ES-I3 (cell line): ENCODE measurements at regions not wholly inside any gene's neighbourhood (a gene's known extent, or its start where the extent isn't known, plus 50 kb on each side); places are given as distances from the start of the nearest gene placed in this dataset.

Source experiments
- H3K36me3 ChIP-seq: 2 replicates; pipeline ENCODE4 v1.6.1; 2013; ENCODE audit warnings: mild to moderate bottlenecking, low read length, control low read depth, moderate library complexity; ENCODE audit not compliant: insufficient read depth
- H3K4me1 ChIP-seq: 2 replicates; pipeline ENCODE4 v1.6.1; 2013; ENCODE audit warnings: mild to moderate bottlenecking, control low read depth, low read length; ENCODE audit not compliant: insufficient read depth
- H3K9ac ChIP-seq: 2 replicates; pipeline ENCODE4 v1.6.1; 2013; ENCODE audit warnings: low read depth, mild to moderate bottlenecking, low read length, moderate library complexity
- H3K9me3 ChIP-seq: 2 replicates; pipeline ENCODE4 v1.6.1; 2013; ENCODE audit warnings: mild to moderate bottlenecking, low read length, moderate library complexity; ENCODE audit not compliant: control insufficient read depth, insufficient read depth

DNA sequence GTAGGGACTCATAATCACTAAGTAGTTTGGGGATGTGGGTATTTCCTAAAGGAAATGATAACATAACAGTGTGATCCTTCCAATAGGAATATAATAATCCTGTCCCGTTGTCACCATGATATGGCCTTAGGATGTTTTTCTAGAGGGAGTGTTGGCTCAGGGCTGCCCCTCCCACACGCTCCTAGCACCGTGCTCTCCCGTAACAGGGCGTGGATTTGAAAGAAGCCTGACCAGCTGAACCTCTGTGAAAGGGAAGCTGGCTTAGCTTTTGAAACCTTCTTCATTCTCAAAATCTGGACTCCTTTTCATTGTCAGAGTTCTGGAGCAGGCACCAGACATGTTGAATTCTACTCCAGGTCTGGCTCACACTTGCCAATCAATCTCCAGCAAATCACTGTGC is 103.4 kb upstream of the SASH1 start:
- peaks cover 14% of the 10 kb centered on the region for H3K4me1 ChIP-seq
- H3K9me3 ChIP-seq: no peaks in the 10 kb centered on the region
- H3K36me3 ChIP-seq: no peaks in the 10 kb centered on the region
- no peak overlapping the region for H3K9ac ChIP-seq

DNA sequence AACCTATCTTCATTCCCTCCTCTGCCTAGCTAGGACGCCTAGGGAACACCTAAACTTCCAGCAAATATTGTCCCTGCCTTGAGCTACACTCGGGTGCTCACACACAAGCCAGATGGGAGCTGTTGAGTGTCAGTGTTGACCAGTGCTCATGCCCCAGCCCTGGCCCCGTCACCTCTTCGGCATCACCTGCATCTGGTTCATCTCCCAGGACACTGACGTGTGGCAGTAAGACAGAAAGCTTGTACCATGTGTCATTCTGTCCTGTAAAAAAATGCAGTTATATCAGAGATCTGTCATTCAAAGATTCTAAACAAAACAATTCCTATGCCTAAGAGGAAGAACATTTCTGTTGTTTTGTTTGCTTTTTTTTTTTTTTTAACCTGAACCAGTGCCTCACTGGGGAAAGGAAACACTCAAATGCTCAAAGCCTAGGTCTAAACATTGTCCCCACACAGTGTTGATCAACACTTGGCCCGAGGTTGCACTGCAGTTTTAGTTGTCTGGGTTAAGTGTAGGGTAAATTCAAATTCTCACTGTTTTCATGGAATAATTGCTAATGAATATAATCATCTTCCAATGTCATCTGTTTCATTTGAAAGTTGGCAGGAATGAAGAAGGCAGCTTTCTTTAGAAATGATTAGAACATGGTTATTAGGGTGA is 102.7 kb upstream of the SASH1 start:
- H3K36me3 ChIP-seq: no peaks in the 10 kb centered on the region
- no peaks in the 10 kb centered on the region for H3K9me3 ChIP-seq
- no peak overlapping the region for H3K9ac ChIP-seq
- H3K4me1 ChIP-seq: peaks cover 14% of the 10 kb centered on the region

DNA sequence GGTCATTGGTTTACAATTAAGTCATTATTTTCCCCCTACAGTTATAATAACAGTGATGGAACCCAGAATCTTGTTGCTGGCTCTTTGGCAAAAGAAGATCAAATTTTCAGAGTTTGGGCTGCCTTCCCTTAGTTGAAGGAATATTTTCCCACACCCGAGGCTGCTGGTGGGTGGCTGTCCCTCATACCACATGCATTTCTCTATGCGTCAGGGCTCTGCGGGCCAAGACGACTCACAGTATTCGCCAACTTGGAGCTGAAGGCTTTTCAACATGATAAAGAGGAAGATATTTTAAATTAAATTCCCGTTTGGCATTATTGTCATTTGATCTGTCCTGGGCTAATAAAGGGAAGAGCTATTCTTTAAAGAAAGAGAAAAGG is 102.2 kb upstream of the SASH1 start:
- H3K36me3 ChIP-seq: no peaks in the 10 kb centered on the region
- H3K9me3 ChIP-seq: no peaks in the 10 kb centered on the region
- no peak overlapping the region for H3K9ac ChIP-seq
- peaks cover 14% of the 10 kb centered on the region for H3K4me1 ChIP-seq

DNA sequence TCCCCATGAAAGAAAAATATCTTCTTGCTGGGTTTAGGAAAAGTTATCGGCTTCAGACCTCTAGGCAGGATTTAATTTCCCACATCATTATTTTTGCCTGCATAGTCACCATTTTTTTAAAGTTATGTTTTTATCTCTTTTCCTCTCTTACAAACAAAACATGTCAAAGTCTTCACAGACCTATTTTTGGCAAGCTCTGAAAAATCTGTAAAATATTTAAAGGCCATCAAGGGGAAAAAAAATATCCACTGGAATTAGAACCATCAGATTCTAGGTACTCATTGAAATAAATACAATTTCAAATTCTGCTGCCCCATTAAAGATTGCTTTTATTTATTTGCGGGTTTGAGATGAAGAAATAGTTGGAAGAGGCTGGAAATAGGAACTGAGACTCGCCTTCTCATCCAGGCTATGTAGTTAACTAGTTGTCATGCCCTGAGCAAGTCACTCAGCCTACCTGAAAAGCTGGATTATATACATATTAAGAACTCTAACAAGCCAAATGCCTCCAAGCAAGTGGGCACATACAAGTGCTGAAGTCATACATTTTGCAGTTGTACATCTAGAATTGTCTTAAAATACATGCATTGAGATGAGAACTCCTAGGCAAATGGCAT is 101.7 kb upstream of the SASH1 start:
- H3K4me1 ChIP-seq: peaks cover 14% of the 10 kb centered on the region
- H3K9ac ChIP-seq: no peak overlapping the region
- no peaks in the 10 kb centered on the region for H3K9me3 ChIP-seq
- no peaks in the 10 kb centered on the region for H3K36me3 ChIP-seq

DNA sequence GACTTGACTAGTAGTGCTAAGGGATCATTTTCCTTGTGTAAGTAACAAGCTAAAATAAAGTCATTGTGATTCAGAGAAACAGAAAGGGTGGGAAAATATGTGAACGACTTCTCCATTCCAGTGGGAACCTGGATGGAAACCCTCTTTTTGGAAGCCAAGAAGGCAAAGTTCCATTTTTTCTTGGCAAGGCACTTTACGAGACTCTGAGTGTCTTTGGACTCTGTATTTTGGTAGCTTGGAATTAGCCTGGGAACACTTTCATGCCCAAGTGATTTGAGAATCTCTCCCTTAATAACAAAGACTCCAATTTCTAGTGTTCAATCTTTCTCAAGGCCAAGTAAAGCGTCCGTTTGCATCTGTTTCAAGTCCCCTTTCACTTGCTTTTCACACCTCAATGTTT is 100.5 kb upstream of the SASH1 start:
- Histone ChIP-seq H3K9ac (no peak overlapping the region), H3K36me3 (no peaks in the 10 kb centered on the region), H3K4me1 (peaks cover 14% of the 10 kb centered on the region), H3K9me3 (no peaks in the 10 kb centered on the region)

DNA sequence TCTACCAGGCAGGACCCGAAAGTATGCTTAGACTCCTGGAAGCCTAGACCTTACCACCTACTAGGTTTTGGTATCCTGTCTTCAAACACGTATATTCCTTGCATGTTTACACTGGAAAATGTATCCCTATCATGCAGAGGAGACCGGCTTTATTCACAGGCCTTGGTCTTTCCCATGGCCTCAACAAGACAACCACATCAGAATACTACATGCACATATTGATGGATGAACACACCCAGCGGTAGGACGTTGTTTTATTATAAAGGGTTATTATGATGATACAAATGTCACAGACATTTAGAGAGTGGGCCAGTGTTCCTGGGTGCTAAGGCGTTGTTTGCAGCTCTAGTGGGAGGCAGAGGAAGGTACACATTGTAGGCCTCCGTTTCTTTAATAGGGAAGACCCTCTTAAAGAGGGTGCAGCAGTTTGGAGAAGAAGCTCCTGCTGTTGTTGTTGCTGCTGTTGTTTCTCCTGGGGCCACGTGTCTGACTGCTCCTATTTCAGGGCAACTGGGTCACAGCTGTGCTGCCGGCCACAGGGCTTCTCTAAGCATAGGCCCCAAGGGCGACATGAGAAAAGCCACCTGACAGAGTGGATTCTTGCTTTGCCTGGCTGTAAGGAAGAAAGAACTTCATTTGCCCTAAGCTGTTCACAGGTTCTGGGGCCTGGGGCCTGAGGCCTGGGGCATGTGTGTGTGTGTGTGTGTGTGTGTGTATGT is 98.3 kb upstream of the SASH1 start:
- no peaks in the 10 kb centered on the region for H3K36me3 ChIP-seq
- H3K9ac ChIP-seq: no peak overlapping the region
- H3K4me1 ChIP-seq: peaks cover 12% of the 10 kb centered on the region
- H3K9me3 ChIP-seq: no peaks in the 10 kb centered on the region

DNA sequence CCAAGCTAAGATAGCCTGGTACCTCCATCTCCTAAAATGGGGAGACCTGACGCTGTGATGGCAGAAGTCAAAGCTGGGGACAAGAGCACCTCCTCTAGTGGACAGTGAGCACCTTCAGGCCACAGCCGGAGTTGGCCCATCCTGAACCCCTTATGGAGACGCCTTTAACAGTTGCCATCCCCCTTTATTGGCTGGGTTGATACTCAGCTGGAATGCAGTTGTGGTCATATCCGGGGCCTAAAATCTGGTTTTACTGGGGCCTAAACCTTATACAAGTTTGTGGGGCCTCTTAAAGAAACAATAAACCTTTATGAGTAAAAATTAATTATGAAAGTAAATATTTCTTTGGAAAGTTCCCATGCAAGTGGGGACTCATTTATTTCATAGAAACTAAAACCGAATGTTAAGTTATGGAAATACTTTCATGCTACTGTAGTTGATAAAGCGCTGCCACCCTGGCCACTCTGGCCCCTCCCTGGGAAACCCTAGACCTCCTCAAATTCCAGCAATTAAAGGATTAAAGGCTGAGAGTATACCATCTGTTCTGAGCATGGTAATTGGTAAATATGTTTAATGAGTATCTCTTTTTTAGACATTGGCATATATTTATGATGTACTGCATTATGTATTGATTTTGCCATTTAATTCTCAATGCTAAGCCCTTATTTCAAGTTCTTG is 95.1 kb upstream of the SASH1 start:
- Histone ChIP-seq H3K9me3 (no peaks in the 10 kb centered on the region), H3K9ac (no peak overlapping the region), H3K36me3 (no peaks in the 10 kb centered on the region), H3K4me1 (no peaks in the 10 kb centered on the region)

DNA sequence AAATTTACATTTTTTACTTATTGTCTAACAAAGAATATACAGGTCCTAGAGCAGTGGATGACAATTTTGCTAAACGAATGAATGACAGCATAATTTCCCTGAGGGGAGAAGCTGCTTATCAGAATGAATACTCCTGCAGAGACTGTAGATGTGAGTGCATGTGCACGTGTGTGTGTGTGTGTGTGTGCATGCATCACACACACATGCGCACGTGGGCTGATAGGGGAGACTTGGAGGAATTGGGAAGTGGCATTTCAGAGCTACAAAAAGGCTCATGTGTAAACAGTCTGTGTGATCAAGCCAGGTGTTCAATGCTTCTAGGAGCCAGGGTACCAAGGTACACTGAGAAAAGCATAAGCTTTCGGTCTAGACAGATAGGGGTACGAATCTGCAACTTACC is 93.5 kb upstream of the SASH1 start:
- H3K9me3 ChIP-seq: no peaks in the 10 kb centered on the region
- no peak overlapping the region for H3K9ac ChIP-seq
- H3K4me1 ChIP-seq: no peaks in the 10 kb centered on the region
- no peaks in the 10 kb centered on the region for H3K36me3 ChIP-seq

DNA sequence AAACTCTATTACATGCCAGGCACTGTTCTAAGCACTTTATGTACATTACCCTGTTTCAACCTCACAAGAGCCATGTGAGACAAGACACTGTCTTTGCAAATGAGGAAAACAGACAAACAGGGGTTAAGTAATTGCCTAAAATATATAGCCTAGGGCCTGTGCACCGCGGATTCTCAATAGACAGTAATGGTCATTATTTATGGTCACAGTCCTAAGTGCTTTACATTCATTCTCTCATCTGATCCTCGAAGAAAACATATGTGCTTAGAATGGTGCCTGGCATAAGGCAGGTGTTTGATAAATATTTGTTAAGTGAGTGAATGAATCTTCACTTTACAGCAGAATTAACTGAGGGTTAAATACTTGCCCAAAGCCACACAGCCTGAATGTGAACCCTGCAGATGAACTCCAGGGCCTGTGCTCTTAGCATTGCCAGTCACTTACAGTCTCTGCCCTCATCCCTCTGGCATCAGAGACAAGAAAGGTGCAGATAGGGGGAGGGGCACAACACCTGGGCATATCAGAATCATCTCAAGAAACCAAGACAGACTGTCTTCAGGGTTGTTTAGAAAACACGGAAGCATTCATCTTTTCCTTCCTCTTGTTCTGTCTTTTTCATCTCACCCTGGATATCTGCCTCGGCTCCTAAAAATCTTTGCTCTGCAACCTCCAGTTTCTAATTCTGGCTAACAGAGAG is 92.8 kb upstream of the SASH1 start:
- Histone ChIP-seq H3K36me3 (no peaks in the 10 kb centered on the region), H3K4me1 (no peaks in the 10 kb centered on the region), H3K9me3 (no peaks in the 10 kb centered on the region), H3K9ac (no peak overlapping the region)

DNA sequence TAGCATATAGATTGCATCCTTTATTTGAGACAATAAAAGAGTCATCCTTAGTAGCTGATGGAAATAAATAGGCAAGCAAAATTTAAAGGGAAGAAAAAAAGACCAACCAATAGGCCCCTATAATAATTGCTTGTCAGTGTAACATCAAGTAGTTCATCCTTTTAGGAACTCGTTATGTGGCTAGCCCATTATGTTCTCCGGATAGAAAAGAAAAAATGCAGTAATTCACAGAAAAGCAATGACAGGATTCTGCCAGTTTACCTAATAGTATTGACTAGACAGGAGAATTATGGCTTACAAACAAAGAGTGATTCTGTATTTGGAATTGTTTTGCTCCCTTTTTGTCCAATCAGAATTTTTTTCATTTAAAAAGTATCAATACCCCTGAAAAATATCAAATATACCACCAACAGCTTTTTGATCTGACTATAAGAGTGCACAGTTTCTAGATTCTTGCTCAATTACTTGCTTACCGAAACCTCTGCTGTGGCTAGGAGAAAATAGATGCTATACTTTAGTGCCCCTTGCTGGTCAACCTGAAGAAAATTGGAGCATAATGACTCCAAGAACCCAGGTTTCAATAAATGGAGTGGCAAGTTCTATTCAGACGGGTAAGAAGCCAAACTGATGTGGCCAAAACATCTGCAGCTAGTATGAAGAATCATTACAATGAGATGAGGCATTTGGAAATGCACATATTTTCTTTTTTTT is 91.5 kb upstream of the SASH1 start:
- Histone ChIP-seq H3K36me3 (no peaks in the 10 kb centered on the region), H3K9me3 (no peaks in the 10 kb centered on the region), H3K9ac (no peak overlapping the region), H3K4me1 (no peaks in the 10 kb centered on the region)

DNA sequence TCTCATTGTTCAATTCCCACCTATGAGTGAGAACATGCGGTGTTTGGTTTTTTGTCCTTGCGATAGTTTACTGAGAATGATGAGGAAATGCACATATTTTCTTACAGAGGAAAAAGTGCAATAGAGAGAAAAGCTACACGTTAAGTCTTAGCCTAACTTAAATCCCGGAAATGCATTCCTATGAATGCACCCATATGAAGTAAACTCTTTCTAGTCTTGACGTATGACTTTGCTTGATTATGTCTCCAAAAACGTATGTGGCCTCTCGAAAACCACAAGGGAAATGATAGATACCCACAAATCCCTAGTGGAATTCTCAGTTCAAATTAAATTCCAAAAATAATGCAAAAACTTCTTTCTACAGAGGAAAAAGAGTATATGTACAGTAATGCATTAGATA is 90.7 kb upstream of the SASH1 start:
- Histone ChIP-seq H3K4me1 (no peaks in the 10 kb centered on the region), H3K9ac (no peak overlapping the region), H3K9me3 (no peaks in the 10 kb centered on the region), H3K36me3 (no peaks in the 10 kb centered on the region)

DNA sequence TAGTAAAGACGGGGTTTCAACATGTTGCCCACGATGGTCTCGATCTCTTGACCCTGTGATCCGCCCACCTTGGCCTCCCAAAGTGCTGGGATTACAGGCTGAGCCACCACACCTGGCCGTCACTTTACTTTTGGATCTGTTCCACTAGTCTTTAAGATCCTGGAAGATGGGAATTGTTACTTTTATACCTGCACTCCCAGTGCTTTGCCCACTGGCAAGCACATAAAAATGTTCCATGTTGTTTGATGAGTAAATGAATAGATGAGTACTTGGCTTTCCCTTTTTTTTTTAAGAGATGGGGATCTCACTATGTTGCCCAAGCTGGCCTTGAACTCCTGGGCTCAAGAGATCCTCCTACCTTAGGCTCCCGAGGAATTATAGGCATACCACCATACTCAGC is 84.8 kb upstream of the SASH1 start:
- Histone ChIP-seq H3K36me3 (no peaks in the 10 kb centered on the region), H3K9ac (no peak overlapping the region), H3K4me1 (peaks cover 10% of the 10 kb centered on the region; the same call in 1 of the 2 replicates), H3K9me3 (no peaks in the 10 kb centered on the region)

DNA sequence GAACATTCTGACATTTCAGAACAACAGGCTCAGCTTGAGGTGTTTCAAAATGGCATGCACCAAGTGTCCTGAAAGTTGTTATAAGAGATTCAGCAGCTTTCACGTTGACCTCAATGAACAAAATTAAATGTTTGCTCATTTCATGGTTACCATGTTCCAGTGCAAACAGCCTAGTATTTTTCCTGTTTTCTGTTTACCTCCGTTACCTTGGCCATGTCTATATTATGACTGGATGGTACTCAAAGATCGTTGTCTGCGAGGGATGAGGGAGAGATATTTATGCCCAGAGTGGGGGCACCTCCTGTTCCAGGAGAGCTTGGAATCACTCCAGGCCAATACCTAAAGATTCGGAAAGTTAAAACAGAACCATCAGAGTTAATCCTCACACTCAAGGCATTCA is 83.8 kb upstream of the SASH1 start:
- Histone ChIP-seq H3K4me1 (peaks cover 15% of the 10 kb centered on the region; the same call in 1 of the 2 replicates), H3K36me3 (no peaks in the 10 kb centered on the region), H3K9me3 (no peaks in the 10 kb centered on the region), H3K9ac (no peak overlapping the region)

DNA sequence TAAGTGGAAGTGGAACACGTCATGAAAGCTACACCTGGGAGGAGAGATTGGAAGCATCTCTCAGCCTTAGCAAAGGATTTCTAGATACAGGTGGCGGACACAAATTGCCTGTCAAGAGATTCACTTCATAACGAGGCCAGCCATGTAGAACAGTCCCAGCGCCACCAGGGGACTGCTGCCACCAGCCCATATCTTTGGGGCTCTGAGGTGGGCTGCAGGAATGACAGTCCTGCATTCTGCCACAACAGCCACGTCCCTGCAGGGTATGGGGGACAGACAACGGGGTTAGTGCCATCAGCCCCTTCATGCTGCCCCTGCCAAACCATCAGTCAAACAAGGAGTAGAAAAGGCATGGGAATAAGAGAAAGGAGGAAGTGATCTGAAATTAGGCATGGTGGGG is 81.2 kb upstream of the SASH1 start:
- no peaks in the 10 kb centered on the region for H3K9me3 ChIP-seq
- no peak overlapping the region for H3K9ac ChIP-seq
- H3K36me3 ChIP-seq: no peaks in the 10 kb centered on the region
- H3K4me1 ChIP-seq: peaks cover 15% of the 10 kb centered on the region; the same call in 1 of the 2 replicates
